IMR-90 (cell line): ENCODE measurements at regions not wholly inside any gene's neighbourhood (a gene's known extent, or its start where the extent isn't known, plus 50 kb on each side); places are given as distances from the start of the nearest gene placed in this dataset.

Experiments used
- ATAC-seq: fragments of 200-7000 bp; cut with Tn5 transposase; 2 replicates; pipeline ENCODE4 v1.9.1; 2020; ENCODE audit warnings: low read depth, mild to moderate bottlenecking, moderate library complexity
- BruUV-seq: library from RNA; stranded (reverse); fragments of 400-500 nt; replicated peaks from 2 replicates; lab custom pipeline; 2021; lab: Mats Ljungman, UMichigan
- CTCF ChIA-PET: fragments of 300-600 bp; formaldehyde crosslinking; extraction: SDS; loops from one replicate; lab custom pipeline; 2021; ENCODE audit warnings: antibody characterized with exemption; lab: Yijun Ruan, JAX
- POLR2A ChIA-PET: fragments of 300-600 bp; sonication (Branson Sonifier 250); formaldehyde crosslinking; loops from one replicate; lab custom pipeline; 2022; ENCODE audit warnings: antibody characterized with exemption; ENCODE audit not compliant: unreplicated experiment; lab: Charles Lee
- DNase-seq: peaks from one replicate; pipeline ENCODE4 v3.0.0; 2013
- H2AFZ ChIP-seq: replicated peaks from 2 replicates; pipeline ENCODE3; 2013; ENCODE audit warnings: low read length, mild to moderate bottlenecking; ENCODE audit not compliant: poor library complexity
- H2AK5ac ChIP-seq: 2 replicates; pipeline ENCODE4 v1.6.1; 2013; ENCODE audit warnings: low read depth, low read length, inconsistent platforms
- H2AK9ac ChIP-seq: replicated peaks from 2 replicates; pipeline ENCODE3; 2013; ENCODE audit warnings: mild to moderate bottlenecking, low read depth, low read length, moderate library complexity; ENCODE audit not compliant: poor library complexity
- H2BK120ac ChIP-seq: 2 replicates; pipeline ENCODE4 v1.6.1; 2013; ENCODE audit warnings: low read depth, low read length, inconsistent platforms
- H2BK15ac ChIP-seq: 3 replicates; pipeline ENCODE4 v1.6.1; 2013; ENCODE audit warnings: low read depth, low read length, inconsistent platforms
- H2BK20ac ChIP-seq: 2 replicates; pipeline ENCODE4 v1.6.1; 2013; ENCODE audit warnings: low read depth, mild to moderate bottlenecking, inconsistent platforms, low read length, moderate library complexity
- H2BK5ac ChIP-seq: 2 replicates; pipeline ENCODE4 v1.6.1; 2013; ENCODE audit warnings: mild to moderate bottlenecking, low read depth, low read length, inconsistent platforms; ENCODE audit not compliant: poor library complexity, severe bottlenecking
- H3K14ac ChIP-seq: replicated peaks from 2 replicates; pipeline ENCODE4 v1.6.1; 2013; ENCODE audit warnings: low read depth, low read length, inconsistent platforms
- H3K18ac ChIP-seq: 2 replicates; pipeline ENCODE4 v1.6.1; 2013; ENCODE audit warnings: low read depth, low read length, control low read depth
- H3K23ac ChIP-seq: 2 replicates; pipeline ENCODE4 v1.6.1; 2013; ENCODE audit warnings: low read depth, low read length, inconsistent platforms
- H3K27ac ChIP-seq: 2 replicates; pipeline ENCODE4 v1.5.1; 2013; ENCODE audit warnings: mild to moderate bottlenecking, control low read depth, low read length; ENCODE audit not compliant: insufficient read depth
- H3K27me3 ChIP-seq: 2 replicates; pipeline ENCODE4 v1.6.1; 2013; ENCODE audit warnings: low read length; ENCODE audit not compliant: control insufficient read depth, insufficient read depth
- H3K36me3 ChIP-seq: 2 replicates; pipeline ENCODE4 v1.6.1; 2013; ENCODE audit warnings: low read length, mixed read lengths; ENCODE audit not compliant: control insufficient read depth, insufficient read depth
- H3K4ac ChIP-seq: 2 replicates; pipeline ENCODE4 v1.6.1; 2013; ENCODE audit warnings: low read depth, low read length, inconsistent platforms
- H3K4me1 ChIP-seq: 2 replicates; pipeline ENCODE4 v1.6.1; 2013; ENCODE audit warnings: low read length, mixed read lengths; ENCODE audit not compliant: control insufficient read depth, insufficient read depth
- H3K4me2 ChIP-seq: 2 replicates; pipeline ENCODE4 v1.6.1; 2013; ENCODE audit warnings: low read depth, mild to moderate bottlenecking, control low read depth, low read length, moderate library complexity
- H3K4me3 ChIP-seq: 2 replicates; pipeline ENCODE4 v1.5.1; 2013; ENCODE audit warnings: low read depth, mild to moderate bottlenecking, control low read depth, low read length, moderate library complexity; ENCODE audit not compliant: insufficient read depth
- H3K56ac ChIP-seq: 2 replicates; pipeline ENCODE4 v1.6.1; 2013; ENCODE audit warnings: low read length, inconsistent platforms; ENCODE audit not compliant: insufficient read depth; ENCODE audit errors: extremely low read depth
- H3K79me1 ChIP-seq, 2 experiments: 2 replicates each; pipeline ENCODE4 v1.6.1; 2013; ENCODE audit warnings: low read length in 2 of 2, inconsistent platforms in 1 of 2, low read depth in 1 of 2
- H3K9ac ChIP-seq: 2 replicates; pipeline ENCODE4 v1.6.1; 2013; ENCODE audit warnings: low read depth, low read length, control low read depth
- H3K9me1 ChIP-seq: 2 replicates; pipeline ENCODE4 v1.6.1; 2013; ENCODE audit warnings: low read length, inconsistent platforms; ENCODE audit not compliant: insufficient read depth
- H3K9me3 ChIP-seq: 2 replicates; pipeline ENCODE4 v1.6.1; 2013; ENCODE audit warnings: low read length; ENCODE audit not compliant: control insufficient read depth, insufficient read depth
- H4K20me1 ChIP-seq: 2 replicates; pipeline ENCODE4 v1.6.1; 2013; ENCODE audit warnings: low read length, inconsistent platforms; ENCODE audit not compliant: insufficient read depth
- H4K5ac ChIP-seq: 2 replicates; pipeline ENCODE4 v1.6.1; 2013; ENCODE audit warnings: mild to moderate bottlenecking, low read depth, low read length, control low read depth
- H4K8ac ChIP-seq, 2 experiments: 2 replicates each; pipeline ENCODE4 v1.6.1; 2013; ENCODE audit warnings: low read depth in 2 of 2, low read length in 2 of 2, control low read depth in 1 of 2, inconsistent platforms in 1 of 2
- H4K91ac ChIP-seq: 2 replicates; pipeline ENCODE4 v1.6.1; 2013; ENCODE audit warnings: low read depth, low read length, inconsistent platforms; ENCODE audit not compliant: insufficient read depth
- MAFK ChIP-seq: IDR thresholded peaks from 2 replicates; pipeline ENCODE4 v1.6.1; 2012; ENCODE audit warnings: low read depth, low read length, improper control_type of control experiment
- SMC3 ChIP-seq: fragments of 150-350 bp; IDR thresholded peaks from 2 replicates; pipeline ENCODE4 v1.6.1; 2016; ENCODE audit warnings: low read depth, mild to moderate bottlenecking, antibody characterized with exemption, low read length, moderate library complexity
- dilution Hi-C: fragments of 300-500 bp; cut with HindIII; formaldehyde crosslinking; loops from one replicate; pipeline ENCODE4 v1.14.3; 2018; ENCODE audit warnings: low sequenced_read_pairs; ENCODE audit not compliant: unreplicated experiment
- in situ Hi-C: fragments of 300-500 bp; cut with MboI; formaldehyde crosslinking; loops from 3 replicates; pipeline ENCODE4 v1.14.3; 2019; ENCODE audit warnings: low sequenced_read_pairs, inconsistent platforms, mixed read lengths
- intact Hi-C: fragments of 100-400 bp; cut with micrococcal nuclease; formaldehyde crosslinking; loops from 2 replicates; pipeline ENCODE4 v1.10.0; 2022

GRCh38 chr2:76558157-76558556 is 847.4 kb upstream of the GCFC2 start:
- Histone ChIP-seq H3K36me3 (no peaks in the 10 kb centered on the region), H3K4me2 (no peak overlapping the region), H3K4me3 (no peak overlapping the region), H3K79me1 (no peaks in the 10 kb centered on the region), H3K4ac (no peak overlapping the region), H3K9me1 (no peaks in the 10 kb centered on the region), H3K27ac (no peak overlapping the region), H3K14ac (no peak overlapping the region), H3K27me3 (no peaks in the 10 kb centered on the region), H2AFZ (no peak overlapping the region), H3K9me3 (no peaks in the 10 kb centered on the region), H3K18ac (no peak overlapping the region), H4K91ac (no peak overlapping the region), H3K23ac (no peak overlapping the region), H2BK5ac (no peak overlapping the region), H2AK5ac (no peak overlapping the region), H2BK15ac (no peak overlapping the region), H3K9ac (no peak overlapping the region), H2BK120ac (no peak overlapping the region), H4K8ac (no peak overlapping the region), H2AK9ac (no peak overlapping the region), H2BK20ac (no peak overlapping the region), H3K4me1 (no peaks in the 10 kb centered on the region), H4K5ac (no peak overlapping the region), H3K56ac (no peak overlapping the region), H4K20me1 (no peaks in the 10 kb centered on the region)
- no TSS peak for BruUV-seq
- ChIA-PET POLR2A (no interaction called here), CTCF (no interaction called here)
- in situ Hi-C loops (no loop called here), dilution Hi-C loops (no loop called here), intact Hi-C loops (no loop called here)
- no peak for TF ChIP-seq SMC3
- peak; percentile 92 for TF ChIP-seq MAFK
- no peak for ATAC-seq
- no peak for DNase-seq
